Liver (tissue), 8 donors: ENCODE measurements at regions not wholly inside any gene's neighbourhood (a gene's known extent, or its start where the extent isn't known, plus 50 kb on each side); places are given as distances from the start of the nearest gene placed in this dataset.

Source experiments
- DNase-seq: peaks from one replicate; pipeline ENCODE4 v3.0.0-alpha.2; 2017; ENCODE audit warnings: low spot score
- H3K27ac ChIP-seq, 2 donors: one replicate each; pipeline ENCODE4 v1.7.0; 2013; ENCODE audit warnings: inconsistent platforms in 2 of 2, low read length in 2 of 2, control low read depth in 1 of 2, low read depth in 1 of 2, mild to moderate bottlenecking in 1 of 2
- H3K27me3 ChIP-seq, 4 donors: one replicate each; pipeline versions ENCODE4 v1.6.1 to v1.7.0; 2013; ENCODE audit warnings: low read length in 3 of 4, inconsistent platforms in 1 of 4, mild to moderate bottlenecking in 1 of 4, moderate library complexity in 1 of 4; ENCODE audit not compliant: control insufficient read depth in 4 of 4, insufficient read depth in 4 of 4
- H3K36me3 ChIP-seq, 4 donors: one replicate each; pipeline versions ENCODE4 v1.6.1 to v1.7.0; 2013; ENCODE audit warnings: low read length in 3 of 4, mild to moderate bottlenecking in 3 of 4, low read depth in 1 of 4, moderate library complexity in 1 of 4; ENCODE audit not compliant: control insufficient read depth in 4 of 4, insufficient read depth in 3 of 4
- H3K4me1 ChIP-seq, 4 donors: one replicate each; pipeline versions ENCODE4 v1.6.1 to v1.7.0; 2013; ENCODE audit warnings: low read length in 3 of 4, mild to moderate bottlenecking in 3 of 4, moderate library complexity in 1 of 4; ENCODE audit not compliant: control insufficient read depth in 4 of 4, insufficient read depth in 4 of 4
- H3K4me3 ChIP-seq, 3 donors: one replicate each; pipeline versions ENCODE4 v1.6.1 to v1.7.0; 2013; ENCODE audit warnings: low read length in 3 of 3, control low read depth in 1 of 3, low read depth in 1 of 3, mild to moderate bottlenecking in 1 of 3
- H3K9ac ChIP-seq, 2 donors: one replicate each; pipeline ENCODE4 v1.7.0; 2013; ENCODE audit warnings: low read length in 2 of 2, mild to moderate bottlenecking in 2 of 2, moderate library complexity in 2 of 2, control low read depth in 1 of 2, low read depth in 1 of 2
- H3K9me3 ChIP-seq, 4 donors: one replicate each; pipeline versions ENCODE4 v1.6.1 to v1.7.0; 2013; ENCODE audit warnings: low read length in 3 of 4; ENCODE audit not compliant: control insufficient read depth in 4 of 4
- ATF3 ChIP-seq: IDR thresholded peaks from 2 replicates; pipeline ENCODE4 v1.6.1; 2016; ENCODE audit warnings: antibody characterized with exemption
- EGR1 ChIP-seq, 2 donors: IDR thresholded peaks; 2 replicates each; pipeline ENCODE4 v1.6.1; 2016 to 2018; ENCODE audit warnings: antibody characterized with exemption in 2 of 2, low read depth in 2 of 2
- FOXA1 ChIP-seq: IDR thresholded peaks from 2 replicates; pipeline ENCODE4 v1.6.1; 2016; ENCODE audit warnings: antibody characterized with exemption
- FOXA2 ChIP-seq: IDR thresholded peaks from 2 replicates; pipeline ENCODE4 v1.6.1; 2016; ENCODE audit warnings: antibody characterized with exemption
- GABPA ChIP-seq, 2 donors: IDR thresholded peaks in 1 of 2; conservative IDR thresholded peaks in 1 of 2; 2 replicates each; pipeline ENCODE4 v1.6.1; 2016; ENCODE audit warnings: antibody characterized with exemption in 2 of 2, mild to moderate bottlenecking in 1 of 2, moderate library complexity in 1 of 2
- HNF4A ChIP-seq, 2 donors: conservative IDR thresholded peaks; 2 replicates each; pipeline ENCODE4 v1.6.1; 2016; ENCODE audit warnings: antibody characterized with exemption in 2 of 2, mild to moderate bottlenecking in 2 of 2
- HNF4G ChIP-seq: IDR thresholded peaks from 2 replicates; pipeline ENCODE4 v1.6.1; 2016; ENCODE audit warnings: antibody characterized with exemption
- JUND ChIP-seq, 2 donors: IDR thresholded peaks; 2 replicates each; pipeline ENCODE4 v1.6.1; 2016; ENCODE audit warnings: antibody characterized with exemption in 2 of 2
- MAX ChIP-seq: IDR thresholded peaks from 2 replicates; pipeline ENCODE4 v1.6.1; 2016; ENCODE audit warnings: antibody characterized with exemption
- NR2F2 ChIP-seq: IDR thresholded peaks from 2 replicates; pipeline ENCODE4 v1.6.1; 2016; ENCODE audit warnings: antibody characterized with exemption
- RAD21 ChIP-seq, 2 donors: IDR thresholded peaks; 2 replicates each; pipeline ENCODE4 v1.6.1; 2016; ENCODE audit warnings: antibody characterized with exemption in 2 of 2, mild to moderate bottlenecking in 2 of 2
- REST ChIP-seq: IDR thresholded peaks from 2 replicates; pipeline ENCODE4 v1.6.1; 2016; ENCODE audit warnings: antibody characterized with exemption, mild to moderate bottlenecking
- RXRA ChIP-seq, 2 donors: IDR thresholded peaks; 2 replicates each; pipeline ENCODE4 v1.6.1; 2017 to 2018; ENCODE audit warnings: antibody characterized with exemption in 2 of 2, mild to moderate bottlenecking in 1 of 2
- SP1 ChIP-seq: IDR thresholded peaks from 2 replicates; pipeline ENCODE4 v1.6.1; 2018; ENCODE audit warnings: antibody characterized with exemption, mild to moderate bottlenecking
- TAF1 ChIP-seq: conservative IDR thresholded peaks from 2 replicates; pipeline ENCODE4 v1.6.1; 2016; ENCODE audit warnings: antibody characterized with exemption, mild to moderate bottlenecking
- WGBS: extraction: QIAGEN DNeasy Blood & Tissue Kit; methylation state at CpG from one replicate; pipeline ENCODE4 v1.1.7; 2013; 5-methylcytosine and 5-hydroxymethylcytosine counted together
- TF ChIP-seq, protein P1 (sequence below): IDR thresholded peaks from 2 replicates; pipeline ENCODE4 v1.6.1; 2016; ENCODE audit warnings: antibody characterized with exemption
- TF ChIP-seq, protein P2 (sequence below): fragments of 150-350 bp; IDR thresholded peaks from 2 replicates; pipeline ENCODE4 v1.5.1; 2017; ENCODE audit warnings: improper control_type of control experiment, low read depth, low read length; ENCODE audit not compliant: missing input control
- donor health status: healthy.
- donor health status: healthy.
- donor health status: healthy.
- donor health status: healthy.
- donor health status: healthy.

DNA sequence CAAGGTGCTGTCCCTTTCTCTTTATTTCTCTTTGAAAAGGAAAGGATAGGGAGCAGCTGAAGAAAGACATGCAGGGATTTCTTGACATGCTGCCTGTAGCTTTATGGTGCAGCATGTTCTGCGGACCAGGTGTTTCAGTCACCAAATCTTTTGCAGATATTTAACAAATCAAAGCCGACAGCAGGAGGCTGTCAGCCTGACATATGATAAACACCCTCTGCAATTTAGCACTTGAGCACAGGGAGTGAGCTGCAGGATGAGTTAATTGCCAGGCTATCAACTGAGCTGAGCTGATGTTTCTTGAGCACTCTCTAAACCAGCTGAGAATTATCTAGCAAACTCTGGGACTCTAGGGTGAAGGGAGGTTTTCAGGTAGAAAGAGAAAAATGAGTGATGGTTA, 212.8 kb upstream of the ATP10B start:
- Histone ChIP-seq H3K27ac (no peak overlapping the region), H3K9me3 (no peaks in the 10 kb centered on the region), H3K27me3 (no peaks in the 10 kb centered on the region), H3K36me3 (no peaks in the 10 kb centered on the region), H3K4me3 (no peak overlapping the region), H3K9ac (no peak overlapping the region), H3K4me1 (no peaks in the 10 kb centered on the region)
- DNase-seq = no peak
- WGBS = 21% methylated on average over 2 of the region's 2 CpGs
- TF ChIP-seq NR2F2 = no peak
- TF ChIP-seq GABPA (IDR thresholded peaks at IDR 0.05 in 1 of 2, conservative IDR thresholded peaks at IDR 0.05 in 1 of 2) = no peak
- no peak for TF ChIP-seq HNF4A (conservative IDR thresholded peaks at IDR 0.05)
- no peak for TF ChIP-seq TAF1
- TF ChIP-seq SP1 = no peak
- no peak for TF ChIP-seq FOXA2
- TF ChIP-seq, protein P1, sequence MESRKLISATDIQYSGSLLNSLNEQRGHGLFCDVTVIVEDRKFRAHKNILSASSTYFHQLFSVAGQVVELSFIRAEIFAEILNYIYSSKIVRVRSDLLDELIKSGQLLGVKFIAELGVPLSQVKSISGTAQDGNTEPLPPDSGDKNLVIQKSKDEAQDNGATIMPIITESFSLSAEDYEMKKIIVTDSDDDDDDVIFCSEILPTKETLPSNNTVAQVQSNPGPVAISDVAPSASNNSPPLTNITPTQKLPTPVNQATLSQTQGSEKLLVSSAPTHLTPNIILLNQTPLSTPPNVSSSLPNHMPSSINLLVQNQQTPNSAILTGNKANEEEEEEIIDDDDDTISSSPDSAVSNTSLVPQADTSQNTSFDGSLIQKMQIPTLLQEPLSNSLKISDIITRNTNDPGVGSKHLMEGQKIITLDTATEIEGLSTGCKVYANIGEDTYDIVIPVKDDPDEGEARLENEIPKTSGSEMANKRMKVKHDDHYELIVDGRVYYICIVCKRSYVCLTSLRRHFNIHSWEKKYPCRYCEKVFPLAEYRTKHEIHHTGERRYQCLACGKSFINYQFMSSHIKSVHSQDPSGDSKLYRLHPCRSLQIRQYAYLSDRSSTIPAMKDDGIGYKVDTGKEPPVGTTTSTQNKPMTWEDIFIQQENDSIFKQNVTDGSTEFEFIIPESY = no peak
- TF ChIP-seq RXRA (IDR thresholded peaks at IDR 0.05) = no peak
- TF ChIP-seq EGR1 (IDR thresholded peaks at IDR 0.05; ENCODE audit: low read depth in 2 of 2) = no peak
- TF ChIP-seq MAX = no peak
- no peak for TF ChIP-seq REST
- no peak for TF ChIP-seq JUND (IDR thresholded peaks at IDR 0.05)
- no peak for TF ChIP-seq HNF4G
- no peak for TF ChIP-seq RAD21 (IDR thresholded peaks at IDR 0.05)
- TF ChIP-seq FOXA1 = no peak

GRCh38 chr5:161064297-161064696, 212.3 kb upstream of the ATP10B start:
- H3K9ac ChIP-seq = no peak overlapping the region
- 63% methylated on average over 2 of the region's 2 CpGs for WGBS

More at GRCh38 chr5:161064297-161064696, 212.3 kb upstream of the ATP10B start:
- no peak overlapping the region for H3K4me3 ChIP-seq
- H3K36me3 ChIP-seq = no peaks in the 10 kb centered on the region
- no peaks in the 10 kb centered on the region for H3K27me3 ChIP-seq
- no peaks in the 10 kb centered on the region for H3K9me3 ChIP-seq
- H3K4me1 ChIP-seq = no peaks in the 10 kb centered on the region
- TF ChIP-seq RAD21 (IDR thresholded peaks at IDR 0.05) (no peak), TAF1 (no peak), GABPA (IDR thresholded peaks at IDR 0.05 in 1 of 2, conservative IDR thresholded peaks at IDR 0.05 in 1 of 2) (no peak), MAX (no peak), RXRA (IDR thresholded peaks at IDR 0.05) (no peak), FOXA1 (no peak), JUND (IDR thresholded peaks at IDR 0.05) (no peak), NR2F2 (no peak), REST (no peak), ATF3 (no peak), HNF4A (conservative IDR thresholded peaks at IDR 0.05) (no peak), FOXA2 (no peak), SP1 (no peak), HNF4G (no peak)
- TF ChIP-seq, protein P1 = no peak
- TF ChIP-seq, protein P2, sequence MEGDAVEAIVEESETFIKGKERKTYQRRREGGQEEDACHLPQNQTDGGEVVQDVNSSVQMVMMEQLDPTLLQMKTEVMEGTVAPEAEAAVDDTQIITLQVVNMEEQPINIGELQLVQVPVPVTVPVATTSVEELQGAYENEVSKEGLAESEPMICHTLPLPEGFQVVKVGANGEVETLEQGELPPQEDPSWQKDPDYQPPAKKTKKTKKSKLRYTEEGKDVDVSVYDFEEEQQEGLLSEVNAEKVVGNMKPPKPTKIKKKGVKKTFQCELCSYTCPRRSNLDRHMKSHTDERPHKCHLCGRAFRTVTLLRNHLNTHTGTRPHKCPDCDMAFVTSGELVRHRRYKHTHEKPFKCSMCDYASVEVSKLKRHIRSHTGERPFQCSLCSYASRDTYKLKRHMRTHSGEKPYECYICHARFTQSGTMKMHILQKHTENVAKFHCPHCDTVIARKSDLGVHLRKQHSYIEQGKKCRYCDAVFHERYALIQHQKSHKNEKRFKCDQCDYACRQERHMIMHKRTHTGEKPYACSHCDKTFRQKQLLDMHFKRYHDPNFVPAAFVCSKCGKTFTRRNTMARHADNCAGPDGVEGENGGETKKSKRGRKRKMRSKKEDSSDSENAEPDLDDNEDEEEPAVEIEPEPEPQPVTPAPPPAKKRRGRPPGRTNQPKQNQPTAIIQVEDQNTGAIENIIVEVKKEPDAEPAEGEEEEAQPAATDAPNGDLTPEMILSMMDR = no peak
- H3K27ac ChIP-seq = no peak overlapping the region
- no peak for DNase-seq
